ENCODE measurements at regions not wholly inside any gene's neighbourhood (a gene's known extent, or its start where the extent isn't known, plus 50 kb on each side); places are given as distances from the start of the nearest gene placed in this dataset.

GRCh38 chr10:59125666-59126065 is 50.8 kb upstream of the PHYHIPL start:
- H3K36me3 ChIP-seq (ENCODE audit: control insufficient read depth in 1 of 2, insufficient read depth in 2 of 2, low read length in 2 of 2), result no peaks in the 10 kb centered on the region
- peaks cover 0 to 2% of the 10 kb centered on the region in 2 donors for H3K9me3 ChIP-seq (ENCODE audit: control insufficient read depth in 1 of 2, low read length in 2 of 2)
- H3K4me3 ChIP-seq (ENCODE audit: low read depth in 1 of 2, low read length in 2 of 2), result no peak overlapping the region
- H3K27me3 ChIP-seq (ENCODE audit: low read depth, low read length), result no peaks in the 10 kb centered on the region
- no peak overlapping the region for H3K27ac ChIP-seq (ENCODE audit: low read length)
- H3K4me1 ChIP-seq (ENCODE audit: control insufficient read depth in 1 of 2, insufficient read depth in 2 of 2, low read length in 2 of 2), result no peaks in the 10 kb centered on the region

GRCh38 chr10:59126261-59126660 is 50.2 kb upstream of the PHYHIPL start:
- Histone ChIP-seq H3K4me1 (ENCODE audit: control insufficient read depth in 1 of 2, insufficient read depth in 2 of 2, low read length in 2 of 2) (no peaks in the 10 kb centered on the region), H3K27me3 (ENCODE audit: low read depth, low read length) (no peaks in the 10 kb centered on the region), H3K36me3 (ENCODE audit: control insufficient read depth in 1 of 2, insufficient read depth in 2 of 2, low read length in 2 of 2) (no peaks in the 10 kb centered on the region), H3K4me3 (ENCODE audit: low read depth in 1 of 2, low read length in 2 of 2) (no peak overlapping the region), H3K9me3 (ENCODE audit: control insufficient read depth in 1 of 2, low read length in 2 of 2) (peaks cover 0 to under 1% of the 10 kb centered on the region in 2 donors), H3K27ac (ENCODE audit: low read length) (no peak overlapping the region)

Data from muscle layer of duodenum (tissue), 2 donors.